Posterior vena cava (tissue), 2 donors: ENCODE measurements at regions not wholly inside any gene's neighbourhood (a gene's known extent, or its start where the extent isn't known, plus 50 kb on each side); places are given as distances from the start of the nearest gene placed in this dataset.

Experiments
- DNase-seq: peaks from one replicate; pipeline ENCODE4 v3.0.0-alpha.2; 2020; ENCODE audit warnings: low spot score
- intact Hi-C, 2 donors: fragments of 100-400 bp; cut with DNase I; formaldehyde crosslinking; loops; one replicate each; pipeline versions ENCODE4 v1.14.1 to v1.14.2; 2022 to 2023
- donor health status: DM: yes; HTN: yes; CAD: no.
- donor health status: DM: yes; HTN: yes; CAD: no.

- intact Hi-C loops, result no loop called here
- no peak for DNase-seq
Measured at GRCh38 chr18:45493830-45494229, 121.4 kb upstream of the SLC14A2 start.

- DNase-seq, result no peak
- intact Hi-C loops, result no loop called here
Measured at GRCh38 chr18:45494811-45495210, 120.5 kb upstream of the SLC14A2 start.

- DNase-seq, result no peak
- intact Hi-C loops, result no loop called here
Measured at GRCh38 chr18:45496741-45497140, 118.5 kb upstream of the SLC14A2 start.

GRCh38 chr18:45497595-45498286 is 117.5 kb upstream of the SLC14A2 start:
- no peak for DNase-seq
- intact Hi-C loops, result no loop called here

- no peak for DNase-seq
- intact Hi-C loops, result no loop called here
Measured at GRCh38 chr18:45498287-45498658, 117.0 kb upstream of the SLC14A2 start.

GRCh38 chr18:45503990-45504389 is 111.3 kb upstream of the SLC14A2 start:
- DNase-seq, result no peak
- intact Hi-C loops, result no loop called here

GRCh38 chr18:45505497-45506206 is 109.6 kb upstream of the SLC14A2 start:
- no peak for DNase-seq
- intact Hi-C loops, result no loop called here

GRCh38 chr18:45506951-45507350 is 108.3 kb upstream of the SLC14A2 start:
- DNase-seq, result no peak
- intact Hi-C loops, result no loop called here

GRCh38 chr18:45509535-45509934 is 105.7 kb upstream of the SLC14A2 start:
- DNase-seq, result no peak
- intact Hi-C loops, result no loop called here

GRCh38 chr18:45510656-45511055 is 104.6 kb upstream of the SLC14A2 start:
- DNase-seq, result no peak
- intact Hi-C loops, result loop anchor here in 1 of 2 donors (10.0 kb wide), 1 partner anchor 256 kb away; no protein-coding TSS in a partner anchor

- intact Hi-C loops, result loop anchor here in 1 of 2 donors (10.0 kb wide), 1 partner anchor 258 kb away; no protein-coding TSS in a partner anchor
- DNase-seq, result no peak
Measured at GRCh38 chr18:45512363-45512953, 102.8 kb upstream of the SLC14A2 start.

- peak; percentile 94 for DNase-seq
Measured at GRCh38 chr18:45517181-45517741, 98.0 kb upstream of the SLC14A2 start.

GRCh38 chr18:45518311-45519155 is 96.7 kb upstream of the SLC14A2 start:
- intact Hi-C loops, result loop anchor here in 1 of 2 donors (10.0 kb wide), 1 partner anchor 264 kb away; no protein-coding TSS in a partner anchor
- no peak for DNase-seq

More at GRCh38 chr18:45517181-45517741, 98.0 kb upstream of the SLC14A2 start:
- intact Hi-C loops, result loop anchor here in 1 of 2 donors (10.0 kb wide), 1 partner anchor 262 kb away; no protein-coding TSS in a partner anchor

- DNase-seq, result no peak
- intact Hi-C loops, result loop anchor here (5.0 to 10.0 kb wide), 2 partner anchors 265 to 272 kb away; no protein-coding TSS in a partner anchor
Measured at GRCh38 chr18:45519411-45520280, 95.6 kb upstream of the SLC14A2 start.

- DNase-seq, result no peak
- intact Hi-C loops, result loop anchor here in 1 of 2 donors (5.0 kb wide), 1 partner anchor 274 kb away; no protein-coding TSS in a partner anchor
Measured at GRCh38 chr18:45521136-45521535, 94.1 kb upstream of the SLC14A2 start.

- peak; percentile 89 for DNase-seq
- intact Hi-C loops, result loop anchor here in 1 of 2 donors (5.0 kb wide), 1 partner anchor 274 kb away; no protein-coding TSS in a partner anchor
Measured at GRCh38 chr18:45521777-45522176, 93.5 kb upstream of the SLC14A2 start.

GRCh38 chr18:45522371-45522770 is 92.9 kb upstream of the SLC14A2 start:
- intact Hi-C loops, result loop anchor here in 1 of 2 donors (5.0 kb wide), 1 partner anchor 275 kb away; no protein-coding TSS in a partner anchor
- DNase-seq, result peak; percentile 82

- intact Hi-C loops, result no loop called here
- no peak for DNase-seq
Measured at GRCh38 chr18:45525301-45525700, 90.0 kb upstream of the SLC14A2 start.
